Testis (tissue), 2 donors: ENCODE measurements at regions not wholly inside any gene's neighbourhood (a gene's known extent, or its start where the extent isn't known, plus 50 kb on each side); places are given as distances from the start of the nearest gene placed in this dataset.

Source experiments
- POLR2A ChIP-seq: fragments of 450-650 bp; IDR thresholded peaks from one replicate; pipeline ENCODE4 v1.6.1; 2017; ENCODE audit warnings: antibody characterized with exemption, mild to moderate bottlenecking, moderate library complexity
- TF ChIP-seq, protein P1 (sequence below), 3 experiments: fragments of 450-650 bp in 2 of 3; fragments of 200-600 bp in 1 of 3; sonication (generic) in 1 of 3; IDR thresholded peaks; one replicate each; pipeline ENCODE4 v1.5.1; 2016 to 2019; ENCODE audit warnings: antibody characterized with exemption in 3 of 3, mild to moderate bottlenecking in 2 of 3, moderate library complexity in 1 of 3

DNA sequence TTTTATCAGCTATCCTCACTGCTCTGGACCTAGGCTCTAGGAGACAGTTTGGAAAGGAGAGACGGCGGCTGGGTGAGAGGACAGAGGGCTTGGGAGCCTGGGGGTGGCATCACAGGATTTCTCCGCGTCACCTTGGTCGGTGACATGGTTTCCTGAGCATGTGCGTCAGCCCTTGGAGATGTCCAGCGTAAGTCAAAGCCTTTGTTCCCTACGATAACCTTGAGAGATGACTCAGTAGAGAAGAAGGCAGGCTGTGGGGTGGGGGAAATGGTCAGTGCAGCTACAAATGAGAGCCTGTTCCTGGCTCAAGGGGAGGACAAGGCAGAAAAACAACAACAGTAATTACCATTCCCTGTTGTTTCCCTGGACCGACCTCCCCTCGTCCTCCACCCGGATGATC is 90.2 kb upstream of the TBX3 start:
- TF ChIP-seq, protein P1, sequence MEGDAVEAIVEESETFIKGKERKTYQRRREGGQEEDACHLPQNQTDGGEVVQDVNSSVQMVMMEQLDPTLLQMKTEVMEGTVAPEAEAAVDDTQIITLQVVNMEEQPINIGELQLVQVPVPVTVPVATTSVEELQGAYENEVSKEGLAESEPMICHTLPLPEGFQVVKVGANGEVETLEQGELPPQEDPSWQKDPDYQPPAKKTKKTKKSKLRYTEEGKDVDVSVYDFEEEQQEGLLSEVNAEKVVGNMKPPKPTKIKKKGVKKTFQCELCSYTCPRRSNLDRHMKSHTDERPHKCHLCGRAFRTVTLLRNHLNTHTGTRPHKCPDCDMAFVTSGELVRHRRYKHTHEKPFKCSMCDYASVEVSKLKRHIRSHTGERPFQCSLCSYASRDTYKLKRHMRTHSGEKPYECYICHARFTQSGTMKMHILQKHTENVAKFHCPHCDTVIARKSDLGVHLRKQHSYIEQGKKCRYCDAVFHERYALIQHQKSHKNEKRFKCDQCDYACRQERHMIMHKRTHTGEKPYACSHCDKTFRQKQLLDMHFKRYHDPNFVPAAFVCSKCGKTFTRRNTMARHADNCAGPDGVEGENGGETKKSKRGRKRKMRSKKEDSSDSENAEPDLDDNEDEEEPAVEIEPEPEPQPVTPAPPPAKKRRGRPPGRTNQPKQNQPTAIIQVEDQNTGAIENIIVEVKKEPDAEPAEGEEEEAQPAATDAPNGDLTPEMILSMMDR (IDR thresholded peaks at IDR 0.05) = no peak
- no peak for TF ChIP-seq POLR2A
